Stimulated activated CD4-positive, alpha-beta T cell treated with anti-CD3 and anti-CD28 coated beads, Interleukin-15, amount 100 ng/mL, for 24 hours (primary cell): ENCODE measurements at regions not wholly inside any gene's neighbourhood (a gene's known extent, or its start where the extent isn't known, plus 50 kb on each side); places are given as distances from the start of the nearest gene placed in this dataset.

Source experiments
- DNase-seq: peaks from one replicate; pipeline ENCODE4 v3.0.0-alpha.2; 2020

DNA sequence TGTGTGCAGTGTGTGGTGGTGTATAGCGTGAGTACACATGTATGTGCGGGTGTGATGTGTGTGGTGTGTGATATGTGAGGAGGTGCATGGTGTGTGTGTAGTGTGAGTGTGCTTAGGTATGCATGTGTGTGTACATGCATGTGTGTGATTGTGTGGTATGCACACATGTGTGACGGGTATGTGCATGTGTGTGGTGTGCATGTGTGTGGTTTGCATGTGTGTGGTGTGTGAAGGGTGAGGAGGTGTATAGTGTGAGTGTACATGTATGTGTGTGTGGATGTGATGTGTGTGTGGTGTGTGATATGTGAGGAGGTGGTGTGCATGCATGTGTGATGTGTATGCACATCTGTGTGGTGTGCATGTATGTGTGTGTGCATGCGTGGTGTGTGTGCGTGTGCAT, 105.6 kb downstream of the CMPK2 start:
- no peak for DNase-seq

- no peak for DNase-seq
Observed at GRCh38 chr2:6764968-6765723, 100.6 kb downstream of the CMPK2 start.

GRCh38 chr2:6769346-6769745, 96.4 kb downstream of the CMPK2 start:
- no peak for DNase-seq

GRCh38 chr2:6770006-6770405, 95.7 kb downstream of the CMPK2 start:
- DNase-seq = no peak

DNA sequence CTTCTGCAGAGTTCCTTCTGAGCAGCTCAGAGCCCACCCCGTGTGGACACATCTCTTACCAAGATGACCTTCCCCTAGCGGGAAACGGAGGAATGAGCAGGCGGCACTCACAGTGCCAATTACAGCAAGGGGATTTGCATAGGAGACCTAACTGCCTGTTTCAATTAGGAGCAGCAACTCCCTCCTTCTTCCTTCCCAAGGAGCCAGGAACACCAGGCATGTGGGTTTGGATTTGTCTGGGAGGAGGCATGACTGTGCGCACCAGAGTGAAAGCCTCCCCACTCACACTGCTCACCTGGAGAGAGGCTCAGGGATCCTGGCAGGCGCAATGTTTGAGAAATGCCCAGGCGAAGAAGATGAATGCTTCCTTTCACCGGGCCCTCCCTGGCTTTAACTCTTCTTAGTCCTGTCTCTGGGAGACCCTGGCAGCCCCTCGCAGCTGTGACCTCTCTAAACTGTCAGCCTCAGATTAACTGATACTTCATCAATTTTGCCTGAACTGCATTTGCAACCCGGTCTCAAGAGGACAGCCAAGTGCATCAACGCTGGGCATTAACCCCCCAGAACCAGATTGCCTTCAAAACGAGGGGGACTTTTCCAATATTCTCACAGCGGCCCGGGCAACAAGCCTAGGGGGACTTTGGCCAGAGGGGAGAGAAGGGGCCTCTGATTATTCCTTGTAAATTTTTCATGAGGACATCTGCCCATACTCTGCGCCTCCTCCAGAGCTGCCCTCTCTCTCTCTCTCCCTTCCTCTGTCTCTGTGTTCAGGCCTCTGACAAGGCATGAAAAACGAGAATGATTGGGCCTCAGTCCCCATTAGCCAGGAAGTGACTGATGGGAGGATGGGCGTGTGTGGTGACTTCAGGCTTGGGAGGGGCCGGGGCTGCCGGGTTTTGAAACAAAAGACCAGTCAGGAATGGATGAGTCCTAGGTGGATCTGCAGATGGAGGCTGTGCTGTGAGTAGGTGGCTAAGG, 93.8 kb downstream of the CMPK2 start:
- no peak for DNase-seq

DNA sequence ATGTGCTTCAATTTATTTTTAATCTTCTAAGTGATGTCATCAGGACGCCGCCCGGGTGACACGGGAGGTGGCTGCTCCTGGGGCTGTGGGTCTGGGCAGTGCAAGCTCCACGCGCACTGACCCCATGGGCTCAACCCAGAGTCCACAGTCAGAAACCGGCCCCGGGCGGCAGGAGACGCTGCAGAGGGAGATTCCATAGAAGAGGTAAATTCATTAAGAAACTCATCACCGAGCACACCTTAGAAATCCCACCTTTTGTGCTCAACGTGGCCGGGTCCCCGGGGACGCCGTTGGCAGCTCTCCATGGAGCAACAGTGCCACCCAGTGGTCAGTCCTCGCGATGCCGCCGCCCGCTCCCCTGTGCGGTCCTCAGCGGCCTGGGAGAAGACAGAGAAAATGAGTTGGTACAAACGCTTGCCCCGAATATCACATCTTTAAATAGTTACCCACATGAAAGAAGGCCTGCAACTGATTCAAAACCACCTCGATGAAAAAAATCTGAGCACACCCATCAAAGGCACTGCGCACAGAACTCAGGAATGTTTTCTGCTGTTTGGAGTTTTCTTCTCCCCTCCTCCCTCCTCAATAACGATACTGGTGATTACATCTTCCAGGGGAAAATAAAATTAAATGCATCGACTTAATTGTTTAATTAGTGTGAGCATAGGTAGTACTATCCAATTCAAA, 92.6 kb downstream of the CMPK2 start:
- DNase-seq = peak; percentile 83

DNA sequence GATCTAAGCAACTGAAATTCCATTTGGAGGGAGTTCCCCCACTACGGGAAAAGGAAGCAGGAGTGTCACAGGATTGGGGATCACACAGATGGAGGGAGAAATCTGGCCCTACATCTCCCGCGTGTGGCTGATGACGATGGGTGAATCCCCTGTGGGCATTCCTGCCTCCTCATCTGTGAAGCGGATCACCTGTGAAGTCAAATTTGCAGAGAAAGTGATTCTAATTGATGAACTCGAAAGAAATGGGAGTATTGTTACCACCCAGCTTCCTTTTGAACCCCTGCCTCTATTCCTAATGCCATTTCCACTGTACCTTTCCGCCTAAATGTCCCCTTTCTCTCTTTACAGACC, 92.0 kb downstream of the CMPK2 start:
- DNase-seq = no peak

DNA sequence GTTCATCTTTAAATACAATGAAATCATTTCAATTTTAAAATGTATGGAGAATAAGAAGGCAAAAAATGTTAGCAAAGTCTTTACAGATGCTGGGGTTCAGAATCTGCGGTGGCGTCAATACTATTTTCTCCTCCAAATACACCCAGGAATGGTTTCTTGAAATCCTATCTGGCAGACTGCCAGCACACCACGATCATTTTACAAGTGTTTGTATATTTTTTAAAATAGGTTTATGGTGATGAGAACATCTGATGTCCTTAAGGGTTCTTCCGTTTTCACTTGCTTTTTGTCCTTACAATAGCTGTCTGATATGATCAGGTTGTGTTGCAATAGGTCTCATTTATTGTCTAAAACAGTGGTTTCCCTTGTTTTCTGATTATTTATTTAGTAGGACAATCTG, 89.6 kb downstream of the CMPK2 start:
- DNase-seq = no peak

- DNase-seq = no peak
Observed at GRCh38 chr2:6777626-6778025, 88.1 kb downstream of the CMPK2 start.

GRCh38 chr2:6780765-6781274, 84.9 kb downstream of the CMPK2 start:
- peak; percentile 25 for DNase-seq

DNA sequence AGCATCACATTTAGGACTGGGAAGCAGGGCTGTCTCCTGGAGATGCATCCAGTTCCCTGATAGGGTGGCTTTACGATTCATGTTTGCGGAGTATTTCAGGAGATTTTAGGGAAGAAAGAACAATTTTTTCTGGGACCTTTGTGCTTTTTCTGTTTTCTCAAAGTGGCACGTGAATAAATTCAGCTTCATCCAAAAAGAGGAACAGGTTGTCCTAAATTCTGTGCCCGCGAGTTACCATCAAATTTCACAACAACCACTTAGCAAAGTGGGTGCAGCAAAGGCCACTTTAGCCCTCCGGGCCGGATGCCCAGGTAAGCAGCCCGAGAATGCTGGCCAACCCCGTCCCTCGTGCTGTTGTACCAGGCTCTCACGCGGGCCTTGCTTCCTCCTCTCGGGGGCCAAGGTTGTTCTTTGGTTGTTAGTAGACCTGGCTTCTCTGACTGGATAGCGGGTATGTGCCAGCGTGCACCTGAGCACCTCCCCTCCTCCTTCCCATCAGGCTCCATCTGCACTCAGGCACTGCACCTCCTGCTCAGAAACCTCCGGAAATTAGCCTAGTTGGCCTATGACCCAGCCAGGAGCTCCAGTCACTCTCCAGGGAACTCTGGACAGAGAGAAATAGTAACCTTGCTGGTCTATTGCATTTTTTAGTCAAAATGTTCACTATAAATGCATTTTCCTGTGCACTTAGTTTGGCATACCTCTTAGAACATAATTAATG, 83.0 kb downstream of the CMPK2 start:
- no peak for DNase-seq

GRCh38 chr2:6783238-6783614, 82.5 kb downstream of the CMPK2 start:
- DNase-seq = no peak

DNA sequence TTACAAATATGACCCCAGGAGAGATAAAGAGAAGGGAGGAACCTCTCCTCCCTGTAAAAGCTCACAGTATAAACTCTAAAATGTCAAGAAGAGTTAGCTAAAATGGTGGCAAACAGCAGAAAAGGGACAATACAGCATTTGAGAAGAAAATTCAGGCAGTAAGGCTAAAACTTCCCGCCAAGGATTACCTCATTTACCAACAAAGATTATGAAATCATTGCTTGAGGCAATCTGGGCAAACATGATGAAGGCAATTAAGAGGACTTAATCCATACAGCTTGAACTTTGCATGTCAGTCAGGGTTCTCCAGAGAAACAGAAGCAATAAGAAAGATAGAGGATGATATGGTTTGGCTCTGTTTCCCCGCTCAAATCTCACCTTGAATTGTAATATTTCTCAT, 81.4 kb downstream of the CMPK2 start:
- no peak for DNase-seq

DNA sequence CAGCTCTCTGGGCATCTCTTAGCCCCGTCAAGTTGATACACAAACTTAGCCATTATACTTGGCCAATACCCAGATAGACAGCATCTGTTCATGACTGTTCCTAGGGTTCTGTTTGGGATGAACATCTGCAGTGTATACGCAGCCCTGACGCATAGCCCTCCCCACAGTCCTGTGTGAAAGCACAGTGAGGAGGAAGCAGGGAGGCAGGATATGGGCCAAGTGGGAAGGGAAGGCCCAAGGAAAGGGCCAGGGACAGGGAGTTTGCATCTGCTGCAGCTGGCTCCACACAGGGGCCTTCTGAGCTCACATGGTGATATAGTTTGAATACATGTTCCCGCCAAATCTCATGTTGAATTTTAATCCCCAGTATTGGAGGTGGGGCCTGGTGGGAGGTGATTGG, 80.2 kb downstream of the CMPK2 start:
- DNase-seq = no peak

- DNase-seq = no peak
Observed at GRCh38 chr2:6787376-6787775, 78.3 kb downstream of the CMPK2 start.

GRCh38 chr2:6788614-6789013, 77.1 kb downstream of the CMPK2 start:
- no peak for DNase-seq

- no peak for DNase-seq
Observed at GRCh38 chr2:6789559-6790138, 76.1 kb downstream of the CMPK2 start.

- no peak for DNase-seq
Observed at GRCh38 chr2:6791682-6792081, 74.0 kb downstream of the CMPK2 start.

DNA sequence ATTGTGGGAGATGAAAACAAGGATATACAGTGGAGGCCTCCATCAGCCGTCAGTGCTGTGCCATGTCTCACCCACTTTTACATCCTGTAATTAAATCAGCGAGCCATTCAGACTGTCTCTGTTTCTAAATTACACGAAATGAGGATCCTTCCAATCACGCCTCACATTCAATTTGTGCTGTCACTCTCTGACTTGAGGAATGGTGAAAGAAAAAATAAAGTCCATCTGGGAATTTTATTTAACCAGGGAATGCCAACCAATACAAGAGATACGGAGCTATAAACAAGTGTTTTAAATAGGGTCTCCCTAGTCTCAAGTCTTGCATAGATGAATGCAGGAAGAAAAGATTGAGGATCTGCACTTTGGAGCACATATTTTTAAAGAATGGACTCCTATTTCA, 72.8 kb downstream of the CMPK2 start:
- no peak for DNase-seq

- DNase-seq = no peak
Observed at GRCh38 chr2:6793371-6793770, 72.3 kb downstream of the CMPK2 start.

GRCh38 chr2:6793913-6794312, 71.8 kb downstream of the CMPK2 start:
- no peak for DNase-seq

- DNase-seq = no peak
Observed at GRCh38 chr2:6794448-6794847, 71.3 kb downstream of the CMPK2 start.
